Fibroblast of villous mesenchyme (primary cell): ENCODE measurements at regions not wholly inside any gene's neighbourhood (a gene's known extent, or its start where the extent isn't known, plus 50 kb on each side); places are given as distances from the start of the nearest gene placed in this dataset.

ENCODE experiments used
- DNase-seq: peaks from one replicate; pipeline ENCODE4 v3.0.0-alpha.2; 2010; ENCODE audit warnings: low read depth
- H3K4me3 ChIP-seq: 2 replicates; pipeline ENCODE4 v1.5.1; 2011; ENCODE audit warnings: low read depth, mild to moderate bottlenecking, low read length
- CTCF ChIP-seq: IDR thresholded peaks from 2 replicates; pipeline ENCODE4 v1.5.1; 2012; ENCODE audit warnings: low read depth, mild to moderate bottlenecking, low read length; ENCODE audit not compliant: insufficient read depth

- no peak for TF ChIP-seq CTCF
- H3K4me3 ChIP-seq: no peak overlapping the region
- no peak for DNase-seq
Measured at GRCh38 chr13:71096421-71096820, 770.6 kb downstream of the DACH1 start.

GRCh38 chr13:71090990-71091389, 776.0 kb downstream of the DACH1 start:
- no peak for TF ChIP-seq CTCF
- DNase-seq: no peak
- no peak overlapping the region for H3K4me3 ChIP-seq

- TF ChIP-seq CTCF: no peak
- no peak for DNase-seq
- no peak overlapping the region for H3K4me3 ChIP-seq
Measured at GRCh38 chr13:71089056-71089455, 777.9 kb downstream of the DACH1 start.

- no peak for DNase-seq
- TF ChIP-seq CTCF: no peak
- H3K4me3 ChIP-seq: no peak overlapping the region
Measured at GRCh38 chr13:71087432-71087831, 779.6 kb downstream of the DACH1 start.

GRCh38 chr13:71087006-71087405, 780.0 kb downstream of the DACH1 start:
- DNase-seq: no peak
- no peak for TF ChIP-seq CTCF

GRCh38 chr13:71082631-71083030, 784.4 kb downstream of the DACH1 start:
- DNase-seq: no peak
- no peak for TF ChIP-seq CTCF
- H3K4me3 ChIP-seq: no peak overlapping the region

More at GRCh38 chr13:71087006-71087405, 780.0 kb downstream of the DACH1 start:
- H3K4me3 ChIP-seq: no peak overlapping the region

GRCh38 chr13:71079638-71080037, 787.4 kb downstream of the DACH1 start:
- no peak for TF ChIP-seq CTCF
- no peak overlapping the region for H3K4me3 ChIP-seq
- no peak for DNase-seq
